ENCODE measurements at regions not wholly inside any gene's neighbourhood (a gene's known extent, or its start where the extent isn't known, plus 50 kb on each side); places are given as distances from the start of the nearest gene placed in this dataset.

GRCh38 chr2:144597388-144597787, 77.5 kb upstream of the ZEB2 start:
- DNase-seq (ENCODE audit: low spot score) = no peak
- Histone ChIP-seq H3K4me1 (ENCODE audit: insufficient read depth, low read length, poor library complexity, severe bottlenecking) (no peaks in the 10 kb centered on the region), H3K27me3 (replicated peaks; ENCODE audit: insufficient read depth, low read depth, low read length, poor library complexity) (no peaks in the 10 kb centered on the region), H3K4me3 (ENCODE audit: low read depth, low read length, poor library complexity, severe bottlenecking) (no peak overlapping the region), H3K27ac (ENCODE audit: low read depth, low read length, poor library complexity, severe bottlenecking) (no peak overlapping the region), H3K9me3 (ENCODE audit: low read depth, low read length, poor library complexity, severe bottlenecking) (no peaks in the 10 kb centered on the region), H3K36me3 (ENCODE audit: insufficient read depth, low read length, poor library complexity, severe bottlenecking) (no peaks in the 10 kb centered on the region)
- POLR2A ChIA-PET (ENCODE audit: low non-redundant PET) = no interaction called here
- BruUV-seq (replicated peaks) = no TSS peak
- TF ChIP-seq CTCF (conservative IDR thresholded peaks at IDR 0.05; ENCODE audit: low read depth, low read length) (no peak), EZH2 (IDR thresholded peaks at IDR 0.05; ENCODE audit: borderline replicate concordance, low read depth, low read length, poor library complexity, severe bottlenecking) (no peak)
- intact Hi-C loops (cut with micrococcal nuclease; ENCODE audit: unreplicated experiment) = no loop called here
- CTCF ChIA-PET = no interaction called here

- Histone ChIP-seq H3K27me3 (replicated peaks; ENCODE audit: insufficient read depth, low read depth, low read length, poor library complexity) (no peaks in the 10 kb centered on the region), H3K4me1 (ENCODE audit: insufficient read depth, low read length, poor library complexity, severe bottlenecking) (no peaks in the 10 kb centered on the region), H3K9me3 (ENCODE audit: low read depth, low read length, poor library complexity, severe bottlenecking) (no peaks in the 10 kb centered on the region), H3K4me3 (ENCODE audit: low read depth, low read length, poor library complexity, severe bottlenecking) (no peak overlapping the region), H3K36me3 (ENCODE audit: insufficient read depth, low read length, poor library complexity, severe bottlenecking) (no peaks in the 10 kb centered on the region), H3K27ac (ENCODE audit: low read depth, low read length, poor library complexity, severe bottlenecking) (no peak overlapping the region)
- DNase-seq (ENCODE audit: low spot score) = no peak
- BruUV-seq (replicated peaks) = no TSS peak
- TF ChIP-seq EZH2 (IDR thresholded peaks at IDR 0.05; ENCODE audit: borderline replicate concordance, low read depth, low read length, poor library complexity, severe bottlenecking) = no peak
- no peak for TF ChIP-seq CTCF (conservative IDR thresholded peaks at IDR 0.05; ENCODE audit: low read depth, low read length)
- intact Hi-C loops (cut with micrococcal nuclease; ENCODE audit: unreplicated experiment) = no loop called here
- ChIA-PET POLR2A (ENCODE audit: low non-redundant PET) (no interaction called here), CTCF (no interaction called here)
Measured at GRCh38 chr2:144596073-144596871, 76.4 kb upstream of the ZEB2 start.

GRCh38 chr2:144595686-144596072, 75.8 kb upstream of the ZEB2 start:
- Histone ChIP-seq H3K27me3 (replicated peaks; ENCODE audit: insufficient read depth, low read depth, low read length, poor library complexity) (no peaks in the 10 kb centered on the region), H3K27ac (ENCODE audit: low read depth, low read length, poor library complexity, severe bottlenecking) (no peak overlapping the region), H3K4me1 (ENCODE audit: insufficient read depth, low read length, poor library complexity, severe bottlenecking) (no peaks in the 10 kb centered on the region), H3K36me3 (ENCODE audit: insufficient read depth, low read length, poor library complexity, severe bottlenecking) (no peaks in the 10 kb centered on the region), H3K9me3 (ENCODE audit: low read depth, low read length, poor library complexity, severe bottlenecking) (no peaks in the 10 kb centered on the region), H3K4me3 (ENCODE audit: low read depth, low read length, poor library complexity, severe bottlenecking) (no peak overlapping the region)
- no peak for DNase-seq (ENCODE audit: low spot score)
- POLR2A ChIA-PET (ENCODE audit: low non-redundant PET) = no interaction called here
- BruUV-seq (replicated peaks) = no TSS peak
- no peak for TF ChIP-seq CTCF (conservative IDR thresholded peaks at IDR 0.05; ENCODE audit: low read depth, low read length)
- no peak for TF ChIP-seq EZH2 (IDR thresholded peaks at IDR 0.05; ENCODE audit: borderline replicate concordance, low read depth, low read length, poor library complexity, severe bottlenecking)
- intact Hi-C loops (cut with micrococcal nuclease; ENCODE audit: unreplicated experiment) = no loop called here
- CTCF ChIA-PET = no interaction called here
